GM12878 (cell line): ENCODE measurements at regions not wholly inside any gene's neighbourhood (a gene's known extent, or its start where the extent isn't known, plus 50 kb on each side); places are given as distances from the start of the nearest gene placed in this dataset.

Source experiments
- ATAC-seq: fragments of 200-7000 bp; cut with Tn5 transposase; 3 replicates; pipeline ENCODE4 v1.9.1; 2020; ENCODE audit warnings: mild to moderate bottlenecking, moderate library complexity
- BruUV-seq: library from RNA; stranded (reverse); fragments of 400-500 nt; replicated peaks from 2 replicates; lab custom pipeline; 2021; lab: Mats Ljungman, UMichigan
- CTCF ChIA-PET: fragments of 300-600 bp; sonication (Branson Sonifier 250); formaldehyde crosslinking; extraction: SDS; loops from one replicate; lab custom pipeline; 2021; ENCODE audit warnings: inconsistent platforms; lab: Yijun Ruan, JAX
- POLR2A ChIA-PET: fragments of 350-600 bp; formaldehyde crosslinking; extraction: SDS; loops from one replicate; lab custom pipeline; 2021; ENCODE audit warnings: inconsistent platforms; lab: Charles Lee
- RAD21 ChIA-PET: fragments of 300-600 bp; sonication (Branson Sonifier 250); formaldehyde crosslinking; loops from one replicate; lab custom pipeline; 2023; ENCODE audit warnings: antibody characterized with exemption; ENCODE audit not compliant: unreplicated experiment; lab: Charles Lee
- SMC1A ChIA-PET: fragments of 300-600 bp; sonication (Branson Sonifier 250); formaldehyde crosslinking; loops from one replicate; lab custom pipeline; 2023; ENCODE audit not compliant: unreplicated experiment, uncharacterized antibody; lab: Charles Lee
- DNase-seq: peaks from one replicate; pipeline ENCODE4 v3.0.0-alpha.2; 2011; ENCODE audit warnings: low read depth, low spot score
- FAIRE-seq: peaks from 3 replicates; lab custom pipeline; 2011; peaks lifted over from hg19 to GRCh38; lab: Jason Lieb, UNC
- H2AFZ ChIP-seq: 2 replicates; pipeline ENCODE4 v1.6.0; 2011; ENCODE audit warnings: low read depth, low read length, control low read depth; ENCODE audit not compliant: control insufficient read depth
- H3K27ac ChIP-seq: 2 replicates; pipeline ENCODE4 v1.5.1; 2011; ENCODE audit warnings: control low read depth; ENCODE audit not compliant: control insufficient read depth, insufficient read depth
- H3K27me3 ChIP-seq, 2 experiments: replicated peaks in 1 of 2; 2 replicates each; pipeline versions ENCODE4 v1.6.0 to v1.6.1; 2011; ENCODE audit warnings: low read length in 1 of 2; ENCODE audit not compliant: control insufficient read depth in 2 of 2, insufficient read depth in 2 of 2
- H3K36me3 ChIP-seq, 2 experiments: 2 replicates each; pipeline ENCODE4 v1.5.1; 2011; ENCODE audit warnings: low read length in 1 of 2; ENCODE audit not compliant: control insufficient read depth in 2 of 2, insufficient read depth in 2 of 2
- H3K4me1 ChIP-seq: 2 replicates; pipeline ENCODE4 v1.6.1; 2011; ENCODE audit warnings: mild to moderate bottlenecking, low read length, moderate library complexity, mixed read lengths; ENCODE audit not compliant: control insufficient read depth, insufficient read depth
- H3K4me2 ChIP-seq: 2 replicates; pipeline ENCODE4 v1.6.0; 2011; ENCODE audit warnings: control low read depth; ENCODE audit not compliant: control insufficient read depth, insufficient read depth
- H3K4me3 ChIP-seq: fragments of 200-600 bp; sonication (generic); 2 replicates; pipeline ENCODE4 v1.5.1; 2016
- H3K79me2 ChIP-seq: 2 replicates; pipeline ENCODE4 v1.6.0; 2011; ENCODE audit warnings: low read length; ENCODE audit not compliant: control insufficient read depth, insufficient read depth
- H3K9ac ChIP-seq: 2 replicates; pipeline ENCODE4 v1.8.0; 2011; ENCODE audit warnings: low read length, control low read depth, mixed read lengths; ENCODE audit not compliant: control insufficient read depth, insufficient read depth
- H3K9me3 ChIP-seq: replicated peaks from 3 replicates; pipeline ENCODE4 v1.5.1; 2011; ENCODE audit warnings: mild to moderate bottlenecking, low read length; ENCODE audit not compliant: control insufficient read depth, insufficient read depth
- H4K20me1 ChIP-seq: 2 replicates; pipeline ENCODE4 v1.6.0; 2011; ENCODE audit not compliant: control insufficient read depth, insufficient read depth
- EED ChIP-seq: sonication (generic); IDR thresholded peaks from 2 replicates; pipeline ENCODE4 v1.6.1; 2016; ENCODE audit warnings: antibody characterized with exemption, low read depth
- ESRRA ChIP-seq: IDR thresholded peaks from 2 replicates; pipeline ENCODE4 v1.6.1; 2012; ENCODE audit warnings: mild to moderate bottlenecking, low read length, improper control_type of control experiment
- GABPA ChIP-seq: IDR thresholded peaks from 2 replicates; pipeline ENCODE4 v1.6.1; 2014; ENCODE audit warnings: antibody characterized with exemption, low read depth, mild to moderate bottlenecking, inconsistent platforms
- NRF1 ChIP-seq: conservative IDR thresholded peaks from 2 replicates; pipeline ENCODE4 v1.6.1; 2011; ENCODE audit warnings: mild to moderate bottlenecking, low read depth, low read length, improper control_type of control experiment
- PAX8 ChIP-seq: fragments of 450-650 bp; IDR thresholded peaks from 2 replicates; pipeline ENCODE4 v1.6.1; 2017; ENCODE audit warnings: mild to moderate bottlenecking, moderate library complexity
- SMC3 ChIP-seq: IDR thresholded peaks from 2 replicates; pipeline ENCODE4 v1.6.1; 2011; ENCODE audit warnings: low read length, improper control_type of control experiment, borderline replicate concordance
- TAF1 ChIP-seq: IDR thresholded peaks from 2 replicates; pipeline ENCODE4 v1.6.1; 2011; ENCODE audit warnings: mild to moderate bottlenecking, low read depth, low read length, borderline replicate concordance
- YBX1 ChIP-seq: fragments of 450-650 bp; IDR thresholded peaks from 2 replicates; pipeline ENCODE4 v1.6.1; 2016; ENCODE audit warnings: antibody characterized with exemption
- ZBED1 ChIP-seq: IDR thresholded peaks from 2 replicates; pipeline ENCODE4 v1.6.1; 2016; ENCODE audit warnings: borderline replicate concordance
- ZNF207 ChIP-seq: fragments of 450-650 bp; IDR thresholded peaks from 2 replicates; pipeline ENCODE4 v1.6.1; 2014; ENCODE audit warnings: antibody characterized with exemption, mild to moderate bottlenecking, borderline replicate concordance
- ZZZ3 ChIP-seq: IDR thresholded peaks from 2 replicates; pipeline ENCODE4 v1.6.1; 2011; ENCODE audit warnings: low read depth; ENCODE audit not compliant: control insufficient read depth, insufficient read length
- WGBS: methylation state at CpG from one replicate; pipeline ENCODE4 v1.1.6; 2016; ENCODE audit warnings: low lambda C conversion rate; ENCODE audit not compliant: insufficient replicate concordance, insufficient coverage; ENCODE audit errors: missing lambda C conversion rate; 5-methylcytosine and 5-hydroxymethylcytosine counted together
- in situ Hi-C: fragments of 300-500 bp; cut with MboI; formaldehyde crosslinking; loops from 9 replicates; pipeline ENCODE4 v1.14.3; 2018; ENCODE audit warnings: mixed read lengths
- intact Hi-C: fragments of 100-400 bp; cut with micrococcal nuclease; formaldehyde crosslinking; loops from one replicate; pipeline ENCODE4 v1.14.2; 2022; ENCODE audit not compliant: unreplicated experiment
- TF ChIP-seq, protein P1 (sequence below): fragments of 450-650 bp; IDR thresholded peaks from 2 replicates; pipeline ENCODE4 v1.6.1; 2017; ENCODE audit warnings: low read depth, mild to moderate bottlenecking, moderate library complexity

DNA sequence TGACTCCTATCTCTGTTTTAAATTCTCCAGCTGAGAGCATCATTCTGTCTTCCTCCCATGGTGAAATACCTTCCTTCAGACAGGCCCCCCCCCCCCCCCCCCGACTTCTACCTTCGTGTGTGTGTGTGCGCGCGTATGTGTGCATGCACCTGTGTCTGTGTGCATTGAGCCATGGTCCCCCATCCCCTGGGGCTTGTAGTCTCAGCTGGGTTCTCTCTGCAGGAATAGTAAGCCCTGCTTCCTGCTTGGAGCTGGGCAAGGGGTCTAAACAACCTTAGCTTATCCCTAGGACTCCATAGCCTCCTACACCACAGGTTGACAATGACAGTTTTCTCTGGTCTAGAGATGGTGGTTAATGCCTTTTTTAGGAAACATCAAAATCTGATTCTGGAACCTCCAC is 427.5 kb upstream of the KLHL29 start:
- no TSS peak for BruUV-seq
- no peaks in the 10 kb centered on the region for H3K4me1 ChIP-seq
- SMC1A ChIA-PET: interaction anchor here (1.4 kb wide), 1 partner anchor 9 kb away, joined by 3 read pairs; no protein-coding TSS in a partner anchor
- TF ChIP-seq, protein P1, sequence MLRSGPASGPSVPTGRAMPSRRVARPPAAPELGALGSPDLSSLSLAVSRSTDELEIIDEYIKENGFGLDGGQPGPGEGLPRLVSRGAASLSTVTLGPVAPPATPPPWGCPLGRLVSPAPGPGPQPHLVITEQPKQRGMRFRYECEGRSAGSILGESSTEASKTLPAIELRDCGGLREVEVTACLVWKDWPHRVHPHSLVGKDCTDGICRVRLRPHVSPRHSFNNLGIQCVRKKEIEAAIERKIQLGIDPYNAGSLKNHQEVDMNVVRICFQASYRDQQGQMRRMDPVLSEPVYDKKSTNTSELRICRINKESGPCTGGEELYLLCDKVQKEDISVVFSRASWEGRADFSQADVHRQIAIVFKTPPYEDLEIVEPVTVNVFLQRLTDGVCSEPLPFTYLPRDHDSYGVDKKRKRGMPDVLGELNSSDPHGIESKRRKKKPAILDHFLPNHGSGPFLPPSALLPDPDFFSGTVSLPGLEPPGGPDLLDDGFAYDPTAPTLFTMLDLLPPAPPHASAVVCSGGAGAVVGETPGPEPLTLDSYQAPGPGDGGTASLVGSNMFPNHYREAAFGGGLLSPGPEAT: no peak
- TF ChIP-seq PAX8: no peak
- H3K36me3 ChIP-seq: no peaks in the 10 kb centered on the region
- no peak overlapping the region for H3K4me3 ChIP-seq
- no peaks in the 10 kb centered on the region for H3K9me3 ChIP-seq
- no peak for DNase-seq
- H3K27ac ChIP-seq: no peak overlapping the region
- no peaks in the 10 kb centered on the region for H3K27me3 ChIP-seq
- no peak overlapping the region for H2AFZ ChIP-seq
- POLR2A ChIA-PET: interaction anchor here (0.6 kb wide), 1 partner anchor 87 kb away, joined by 6 read pairs; no protein-coding TSS in a partner anchor
- ATAC-seq: no peak
- RAD21 ChIA-PET: no interaction called here
- 2% methylated on average over 5 of the region's 5 CpGs for WGBS
- CTCF ChIA-PET: no interaction called here
- in situ Hi-C loops: no loop called here
- FAIRE-seq: no peak
- no peaks in the 10 kb centered on the region for H3K79me2 ChIP-seq
- no peak overlapping the region for H3K4me2 ChIP-seq
- no peaks in the 10 kb centered on the region for H4K20me1 ChIP-seq
- intact Hi-C loops: no loop called here
- no peak overlapping the region for H3K9ac ChIP-seq

- Histone ChIP-seq H4K20me1 (no peaks in the 10 kb centered on the region), H3K27me3 (no peaks in the 10 kb centered on the region), H3K9ac (no peak overlapping the region), H3K36me3 (no peaks in the 10 kb centered on the region), H3K79me2 (no peaks in the 10 kb centered on the region), H3K4me2 (no peak overlapping the region), H3K27ac (no peak overlapping the region), H3K4me1 (no peaks in the 10 kb centered on the region), H3K4me3 (no peak overlapping the region), H3K9me3 (no peaks in the 10 kb centered on the region), H2AFZ (no peak overlapping the region)
- ATAC-seq (no peak), DNase-seq (no peak), FAIRE-seq (no peak)
- 3% methylated on average over 4 of the region's 4 CpGs for WGBS
- ChIA-PET POLR2A (no interaction called here), CTCF (no interaction called here), SMC1A (interaction anchor here (1.4 kb wide), 1 partner anchor 8 kb away, joined by 3 read pairs; no protein-coding TSS in a partner anchor), RAD21 (no interaction called here)
- TF ChIP-seq ZNF207: no peak
- TF ChIP-seq ESRRA: no peak
- TF ChIP-seq ZBED1: no peak
- no peak for TF ChIP-seq SMC3
- no peak for TF ChIP-seq NRF1
- TF ChIP-seq TAF1: no peak
- no peak for TF ChIP-seq YBX1
- TF ChIP-seq GABPA: no peak
- TF ChIP-seq ZZZ3: no peak
- no peak for TF ChIP-seq EED
- BruUV-seq: no TSS peak
- in situ Hi-C loops: no loop called here
- intact Hi-C loops: no loop called here
These were observed 426.7 kb upstream of the KLHL29 start for GRCh38 chr2:22958308-22958707.
